GM12878 (cell line): ENCODE measurements at regions not wholly inside any gene's neighbourhood (a gene's known extent, or its start where the extent isn't known, plus 50 kb on each side); places are given as distances from the start of the nearest gene placed in this dataset.

Source experiments
- ATAC-seq: fragments of 200-7000 bp; cut with Tn5 transposase; 3 replicates; pipeline ENCODE4 v1.9.1; 2020; ENCODE audit warnings: mild to moderate bottlenecking, moderate library complexity
- BruUV-seq: library from RNA; stranded (reverse); fragments of 400-500 nt; replicated peaks from 2 replicates; lab custom pipeline; 2021; lab: Mats Ljungman, UMichigan
- CTCF ChIA-PET: fragments of 300-600 bp; sonication (Branson Sonifier 250); formaldehyde crosslinking; extraction: SDS; loops from one replicate; lab custom pipeline; 2021; ENCODE audit warnings: inconsistent platforms; lab: Yijun Ruan, JAX
- POLR2A ChIA-PET: fragments of 350-600 bp; formaldehyde crosslinking; extraction: SDS; loops from one replicate; lab custom pipeline; 2021; ENCODE audit warnings: inconsistent platforms; lab: Charles Lee
- RAD21 ChIA-PET: fragments of 300-600 bp; sonication (Branson Sonifier 250); formaldehyde crosslinking; loops from one replicate; lab custom pipeline; 2023; ENCODE audit warnings: antibody characterized with exemption; ENCODE audit not compliant: unreplicated experiment; lab: Charles Lee
- SMC1A ChIA-PET: fragments of 300-600 bp; sonication (Branson Sonifier 250); formaldehyde crosslinking; loops from one replicate; lab custom pipeline; 2023; ENCODE audit not compliant: unreplicated experiment, uncharacterized antibody; lab: Charles Lee
- DNase-seq: peaks from one replicate; pipeline ENCODE4 v3.0.0-alpha.2; 2011; ENCODE audit warnings: low read depth, low spot score
- FAIRE-seq: peaks from 3 replicates; lab custom pipeline; 2011; peaks lifted over from hg19 to GRCh38; lab: Jason Lieb, UNC
- H2AFZ ChIP-seq: 2 replicates; pipeline ENCODE4 v1.6.0; 2011; ENCODE audit warnings: low read depth, low read length, control low read depth; ENCODE audit not compliant: control insufficient read depth
- H3K27ac ChIP-seq: 2 replicates; pipeline ENCODE4 v1.5.1; 2011; ENCODE audit warnings: control low read depth; ENCODE audit not compliant: control insufficient read depth, insufficient read depth
- H3K27me3 ChIP-seq, 2 experiments: replicated peaks in 1 of 2; 2 replicates each; pipeline versions ENCODE4 v1.6.0 to v1.6.1; 2011; ENCODE audit warnings: low read length in 1 of 2; ENCODE audit not compliant: control insufficient read depth in 2 of 2, insufficient read depth in 2 of 2
- H3K36me3 ChIP-seq, 2 experiments: 2 replicates each; pipeline ENCODE4 v1.5.1; 2011; ENCODE audit warnings: low read length in 1 of 2; ENCODE audit not compliant: control insufficient read depth in 2 of 2, insufficient read depth in 2 of 2
- H3K4me1 ChIP-seq: 2 replicates; pipeline ENCODE4 v1.6.1; 2011; ENCODE audit warnings: mild to moderate bottlenecking, low read length, moderate library complexity, mixed read lengths; ENCODE audit not compliant: control insufficient read depth, insufficient read depth
- H3K4me2 ChIP-seq: 2 replicates; pipeline ENCODE4 v1.6.0; 2011; ENCODE audit warnings: control low read depth; ENCODE audit not compliant: control insufficient read depth, insufficient read depth
- H3K4me3 ChIP-seq: fragments of 200-600 bp; sonication (generic); 2 replicates; pipeline ENCODE4 v1.5.1; 2016
- H3K79me2 ChIP-seq: 2 replicates; pipeline ENCODE4 v1.6.0; 2011; ENCODE audit warnings: low read length; ENCODE audit not compliant: control insufficient read depth, insufficient read depth
- H3K9ac ChIP-seq: 2 replicates; pipeline ENCODE4 v1.8.0; 2011; ENCODE audit warnings: low read length, control low read depth, mixed read lengths; ENCODE audit not compliant: control insufficient read depth, insufficient read depth
- H3K9me3 ChIP-seq: replicated peaks from 3 replicates; pipeline ENCODE4 v1.5.1; 2011; ENCODE audit warnings: mild to moderate bottlenecking, low read length; ENCODE audit not compliant: control insufficient read depth, insufficient read depth
- H4K20me1 ChIP-seq: 2 replicates; pipeline ENCODE4 v1.6.0; 2011; ENCODE audit not compliant: control insufficient read depth, insufficient read depth
- IKZF2 ChIP-seq, 2 experiments: fragments of 450-650 bp; IDR thresholded peaks; 2 replicates each; pipeline ENCODE4 v1.6.1; 2017; ENCODE audit warnings: mild to moderate bottlenecking in 2 of 2, moderate library complexity in 2 of 2
- KAT2A ChIP-seq: conservative IDR thresholded peaks from 2 replicates; pipeline ENCODE4 v1.6.1; 2011; ENCODE audit warnings: low read depth, low read length; ENCODE audit not compliant: control insufficient read depth
- MTA2 ChIP-seq: fragments of 450-650 bp; IDR thresholded peaks from 2 replicates; pipeline ENCODE4 v1.6.1; 2016; ENCODE audit warnings: low read depth, mild to moderate bottlenecking, moderate library complexity
- NFXL1 ChIP-seq: fragments of 450-650 bp; IDR thresholded peaks from 2 replicates; pipeline ENCODE4 v1.6.1; 2017; ENCODE audit warnings: antibody characterized with exemption, mild to moderate bottlenecking, borderline replicate concordance
- POLR2AphosphoS2 ChIP-seq: IDR thresholded peaks from 2 replicates; pipeline ENCODE4 v1.6.1; 2011; ENCODE audit warnings: low read depth, mild to moderate bottlenecking, low read length, improper control_type of control experiment, moderate library complexity
- RBBP5 ChIP-seq: fragments of 200-600 bp; sonication (generic); conservative IDR thresholded peaks from 2 replicates; pipeline ENCODE4 v1.6.1; 2016
- RCOR1 ChIP-seq: conservative IDR thresholded peaks from 2 replicates; pipeline ENCODE4 v1.6.1; 2012; ENCODE audit warnings: low read depth, low read length, improper control_type of control experiment
- RELA ChIP-seq: fragments of 450-650 bp; IDR thresholded peaks from 2 replicates; pipeline ENCODE4 v1.8.0; 2014; ENCODE audit warnings: borderline replicate concordance; ENCODE audit not compliant: partially characterized antibody
- SMARCA5 ChIP-seq: fragments of 450-650 bp; IDR thresholded peaks from 2 replicates; pipeline ENCODE4 v1.6.1; 2017; ENCODE audit warnings: mild to moderate bottlenecking
- SREBF1 ChIP-seq: IDR thresholded peaks from 2 replicates; pipeline ENCODE4 v1.6.1; 2012; ENCODE audit warnings: mild to moderate bottlenecking, low read length
- STAT1 ChIP-seq: fragments of 450-650 bp; conservative IDR thresholded peaks from 2 replicates; pipeline ENCODE4 v1.6.1; 2014; ENCODE audit warnings: antibody characterized with exemption, mild to moderate bottlenecking
- SUPT20H ChIP-seq: IDR thresholded peaks from 2 replicates; pipeline ENCODE4 v1.6.1; 2011; ENCODE audit warnings: low read depth, mild to moderate bottlenecking, low read length, moderate library complexity, borderline replicate concordance; ENCODE audit not compliant: control insufficient read depth
- TBL1XR1 ChIP-seq: IDR thresholded peaks from 2 replicates; pipeline ENCODE4 v1.6.1; 2012; ENCODE audit warnings: low read depth, low read length, improper control_type of control experiment
- YBX1 ChIP-seq: fragments of 450-650 bp; IDR thresholded peaks from 2 replicates; pipeline ENCODE4 v1.6.1; 2016; ENCODE audit warnings: antibody characterized with exemption
- ZNF207 ChIP-seq: fragments of 450-650 bp; IDR thresholded peaks from 2 replicates; pipeline ENCODE4 v1.6.1; 2014; ENCODE audit warnings: antibody characterized with exemption, mild to moderate bottlenecking, borderline replicate concordance
- ZZZ3 ChIP-seq: IDR thresholded peaks from 2 replicates; pipeline ENCODE4 v1.6.1; 2011; ENCODE audit warnings: low read depth; ENCODE audit not compliant: control insufficient read depth, insufficient read length
- WGBS: methylation state at CpG from one replicate; pipeline ENCODE4 v1.1.6; 2016; ENCODE audit warnings: low lambda C conversion rate; ENCODE audit not compliant: insufficient replicate concordance, insufficient coverage; ENCODE audit errors: missing lambda C conversion rate; 5-methylcytosine and 5-hydroxymethylcytosine counted together
- in situ Hi-C: fragments of 300-500 bp; cut with MboI; formaldehyde crosslinking; loops from 9 replicates; pipeline ENCODE4 v1.14.3; 2018; ENCODE audit warnings: mixed read lengths
- intact Hi-C: fragments of 100-400 bp; cut with micrococcal nuclease; formaldehyde crosslinking; loops from one replicate; pipeline ENCODE4 v1.14.2; 2022; ENCODE audit not compliant: unreplicated experiment
- TF ChIP-seq, protein P1 (sequence below): fragments of 450-650 bp; IDR thresholded peaks from 2 replicates; pipeline ENCODE4 v1.6.1; 2017; ENCODE audit warnings: low read depth, mild to moderate bottlenecking, moderate library complexity
- TF ChIP-seq, protein P2 (sequence below): IDR thresholded peaks from 2 replicates; pipeline ENCODE4 v1.6.1; 2011; ENCODE audit warnings: mild to moderate bottlenecking, low read depth, low read length, moderate library complexity; ENCODE audit not compliant: insufficient replicate concordance

DNA sequence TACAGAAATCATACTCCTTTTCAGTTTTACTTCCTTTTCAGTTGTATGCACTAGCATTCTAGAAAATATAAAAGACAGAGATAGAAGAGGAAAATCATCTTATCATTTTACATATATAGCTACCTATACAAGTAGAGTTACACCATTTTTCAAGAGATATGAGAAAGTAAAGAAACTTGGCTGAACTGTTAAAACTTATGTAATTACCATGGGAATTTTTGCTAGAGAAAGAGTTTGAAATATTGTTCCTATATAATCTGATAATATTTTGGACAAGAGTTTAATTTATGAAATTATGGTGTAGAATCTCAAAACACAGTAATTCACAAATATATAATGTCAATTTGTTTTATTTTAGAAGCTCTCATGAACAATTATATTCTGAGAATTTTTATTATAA lies 180.8 kb downstream of the PLPPR4 start:
- in situ Hi-C loops: no loop called here

DNA sequence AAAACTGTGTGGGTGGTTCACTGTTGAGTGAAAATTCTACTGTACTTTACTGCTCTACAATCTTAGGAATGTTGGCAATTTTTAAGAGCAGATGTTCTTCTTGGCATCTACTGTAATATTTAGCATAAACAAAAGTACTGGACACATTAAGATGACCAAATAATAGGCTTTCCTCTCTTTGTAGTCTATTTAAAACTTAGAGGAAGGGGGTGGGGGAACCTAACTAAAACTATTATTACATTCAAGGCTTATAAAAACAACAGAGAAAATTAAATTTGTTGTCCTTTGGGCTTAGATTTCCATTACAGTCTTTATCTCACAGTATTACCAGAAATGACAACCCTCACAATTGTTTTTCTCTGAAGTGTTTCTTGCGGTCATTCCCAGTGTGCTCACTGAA lies 181.2 kb downstream of the PLPPR4 start:
- Histone ChIP-seq H3K4me2 (no peak overlapping the region), H3K4me3 (no peak overlapping the region), H3K4me1 (no peaks in the 10 kb centered on the region), H3K9ac (no peak overlapping the region), H3K79me2 (no peaks in the 10 kb centered on the region), H3K36me3 (no peaks in the 10 kb centered on the region), H4K20me1 (no peaks in the 10 kb centered on the region), H3K9me3 (no peaks in the 10 kb centered on the region), H2AFZ (no peak overlapping the region), H3K27ac (no peak overlapping the region), H3K27me3 (no peaks in the 10 kb centered on the region)
- WGBS: 100% methylated on average over 1 of the region's 1 CpG
- intact Hi-C loops: no loop called here
- no peak for FAIRE-seq
- ChIA-PET CTCF (interaction anchor here (0.8 to 1.5 kb wide), 2 partner anchors 10 to 14 kb away, joined by 4 to 5 read pairs; no protein-coding TSS in a partner anchor), POLR2A (no interaction called here), SMC1A (no interaction called here), RAD21 (no interaction called here)
- ATAC-seq: no peak
- no peak for DNase-seq
- BruUV-seq: no TSS peak
- in situ Hi-C loops: no loop called here
- TF ChIP-seq ZNF207: no peak
- TF ChIP-seq, protein P1, sequence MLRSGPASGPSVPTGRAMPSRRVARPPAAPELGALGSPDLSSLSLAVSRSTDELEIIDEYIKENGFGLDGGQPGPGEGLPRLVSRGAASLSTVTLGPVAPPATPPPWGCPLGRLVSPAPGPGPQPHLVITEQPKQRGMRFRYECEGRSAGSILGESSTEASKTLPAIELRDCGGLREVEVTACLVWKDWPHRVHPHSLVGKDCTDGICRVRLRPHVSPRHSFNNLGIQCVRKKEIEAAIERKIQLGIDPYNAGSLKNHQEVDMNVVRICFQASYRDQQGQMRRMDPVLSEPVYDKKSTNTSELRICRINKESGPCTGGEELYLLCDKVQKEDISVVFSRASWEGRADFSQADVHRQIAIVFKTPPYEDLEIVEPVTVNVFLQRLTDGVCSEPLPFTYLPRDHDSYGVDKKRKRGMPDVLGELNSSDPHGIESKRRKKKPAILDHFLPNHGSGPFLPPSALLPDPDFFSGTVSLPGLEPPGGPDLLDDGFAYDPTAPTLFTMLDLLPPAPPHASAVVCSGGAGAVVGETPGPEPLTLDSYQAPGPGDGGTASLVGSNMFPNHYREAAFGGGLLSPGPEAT: no peak
- no peak for TF ChIP-seq STAT1
- TF ChIP-seq, protein P2, sequence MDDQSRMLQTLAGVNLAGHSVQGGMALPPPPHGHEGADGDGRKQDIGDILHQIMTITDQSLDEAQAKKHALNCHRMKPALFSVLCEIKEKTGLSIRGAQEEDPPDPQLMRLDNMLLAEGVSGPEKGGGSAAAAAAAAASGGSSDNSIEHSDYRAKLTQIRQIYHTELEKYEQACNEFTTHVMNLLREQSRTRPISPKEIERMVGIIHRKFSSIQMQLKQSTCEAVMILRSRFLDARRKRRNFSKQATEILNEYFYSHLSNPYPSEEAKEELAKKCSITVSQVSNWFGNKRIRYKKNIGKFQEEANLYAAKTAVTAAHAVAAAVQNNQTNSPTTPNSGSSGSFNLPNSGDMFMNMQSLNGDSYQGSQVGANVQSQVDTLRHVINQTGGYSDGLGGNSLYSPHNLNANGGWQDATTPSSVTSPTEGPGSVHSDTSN: no peak
- TF ChIP-seq KAT2A: no peak
- TF ChIP-seq TBL1XR1: no peak
- no peak for TF ChIP-seq IKZF2 (IDR thresholded peaks at IDR 0.05)
- no peak for TF ChIP-seq YBX1
- no peak for TF ChIP-seq SREBF1
- TF ChIP-seq RCOR1: no peak
- TF ChIP-seq RBBP5: no peak
- no peak for TF ChIP-seq NFXL1
- TF ChIP-seq POLR2AphosphoS2: no peak
- TF ChIP-seq ZZZ3: no peak
- no peak for TF ChIP-seq MTA2
- TF ChIP-seq SUPT20H: no peak

More for the DNA sequence above, 180.8 kb downstream of the PLPPR4 start:
- ChIA-PET SMC1A (no interaction called here), CTCF (interaction anchor here (0.8 kb wide), 1 partner anchor 9 kb away, joined by 4 read pairs; no protein-coding TSS in a partner anchor), RAD21 (no interaction called here), POLR2A (no interaction called here)
- no TSS peak for BruUV-seq
- Histone ChIP-seq H3K79me2 (no peaks in the 10 kb centered on the region), H2AFZ (no peak overlapping the region), H3K36me3 (no peaks in the 10 kb centered on the region), H3K9ac (no peak overlapping the region), H3K4me2 (no peak overlapping the region), H3K4me3 (no peak overlapping the region), H3K4me1 (no peaks in the 10 kb centered on the region), H4K20me1 (no peaks in the 10 kb centered on the region), H3K27ac (no peak overlapping the region), H3K9me3 (no peaks in the 10 kb centered on the region), H3K27me3 (no peaks in the 10 kb centered on the region)
- intact Hi-C loops: no loop called here
- no peak for ATAC-seq
- TF ChIP-seq RELA (no peak), SMARCA5 (no peak)
- FAIRE-seq: no peak
- DNase-seq: no peak
